ENCODE measurements at regions not wholly inside any gene's neighbourhood (a gene's known extent, or its start where the extent isn't known, plus 50 kb on each side); places are given as distances from the start of the nearest gene placed in this dataset.

DNA sequence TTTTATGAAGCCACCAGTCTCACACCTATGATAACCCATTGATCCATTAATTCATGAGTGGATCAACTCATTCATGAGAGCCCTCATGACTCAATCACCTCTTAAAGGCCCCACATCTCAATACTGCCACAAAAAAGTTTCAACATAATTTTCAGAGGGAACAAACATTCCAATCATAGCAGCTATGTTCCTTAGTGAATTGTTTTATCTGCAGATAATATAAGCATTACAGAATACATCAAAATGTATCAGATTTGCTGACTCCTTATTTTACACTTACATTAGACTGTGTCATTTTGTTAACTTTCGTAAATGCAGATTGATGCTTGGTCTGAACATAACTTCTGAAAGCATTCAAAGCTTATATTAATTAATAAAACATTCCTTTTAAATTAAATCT, 155.3 kb upstream of the MBNL1 start:
- WGBS (ENCODE audit: insufficient coverage): no CpG with 5 or more reads among the region's 1 CpG
- no peaks in the 10 kb centered on the region for H3K36me3 ChIP-seq (ENCODE audit: control insufficient read depth, insufficient read depth, low read length)
- H3K27me3 ChIP-seq (ENCODE audit: control insufficient read depth, insufficient read depth, low read length): no peaks in the 10 kb centered on the region
- H3K4me3 ChIP-seq (ENCODE audit: low read length): no peak overlapping the region
- H3K4me1 ChIP-seq (ENCODE audit: control insufficient read depth, insufficient read depth, low read length): no peaks in the 10 kb centered on the region
- DNase-seq: no peak
- H3K27ac ChIP-seq (ENCODE audit: low read length): no peak overlapping the region
- H3K9me3 ChIP-seq (replicated peaks; ENCODE audit: control insufficient read depth, low read depth, low read length): no peaks in the 10 kb centered on the region

DNA sequence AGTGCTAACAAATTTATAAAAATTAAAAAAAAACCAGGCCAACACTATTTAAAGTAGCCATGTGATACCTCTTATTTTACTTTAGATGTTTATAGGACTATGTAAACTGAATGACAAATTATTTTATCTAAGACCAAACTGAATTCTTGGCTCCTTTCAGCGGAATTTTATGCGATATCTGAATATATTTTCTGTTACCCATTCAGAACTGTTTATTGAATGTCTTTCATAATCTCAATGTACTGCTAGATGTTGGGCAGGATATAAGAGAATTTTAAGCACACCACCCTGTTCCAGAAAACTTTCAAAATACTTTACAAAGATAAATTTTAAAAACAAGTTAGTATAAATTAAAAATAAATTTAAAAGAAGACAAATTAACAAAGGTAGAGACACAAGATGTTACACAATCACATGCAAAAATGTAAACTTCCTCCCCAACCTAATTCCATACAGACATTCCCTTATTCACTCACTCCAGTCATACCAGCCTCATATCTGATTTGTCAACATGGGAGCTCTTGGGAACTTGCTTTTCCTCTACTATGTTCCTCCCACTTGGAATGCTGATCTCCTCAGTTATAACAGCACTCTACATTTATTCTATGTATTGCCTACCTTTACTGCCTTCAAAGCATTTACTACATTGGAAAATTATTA, 154.6 kb upstream of the MBNL1 start:
- no peak for DNase-seq
- Histone ChIP-seq H3K9me3 (replicated peaks; ENCODE audit: control insufficient read depth, low read depth, low read length) (no peaks in the 10 kb centered on the region), H3K4me3 (ENCODE audit: low read length) (no peak overlapping the region), H3K4me1 (ENCODE audit: control insufficient read depth, insufficient read depth, low read length) (no peaks in the 10 kb centered on the region), H3K27ac (ENCODE audit: low read length) (no peak overlapping the region), H3K27me3 (ENCODE audit: control insufficient read depth, insufficient read depth, low read length) (no peaks in the 10 kb centered on the region), H3K36me3 (ENCODE audit: control insufficient read depth, insufficient read depth, low read length) (no peaks in the 10 kb centered on the region)
- WGBS (ENCODE audit: insufficient coverage): no CpG with 5 or more reads among the region's 2 CpGs

DNA sequence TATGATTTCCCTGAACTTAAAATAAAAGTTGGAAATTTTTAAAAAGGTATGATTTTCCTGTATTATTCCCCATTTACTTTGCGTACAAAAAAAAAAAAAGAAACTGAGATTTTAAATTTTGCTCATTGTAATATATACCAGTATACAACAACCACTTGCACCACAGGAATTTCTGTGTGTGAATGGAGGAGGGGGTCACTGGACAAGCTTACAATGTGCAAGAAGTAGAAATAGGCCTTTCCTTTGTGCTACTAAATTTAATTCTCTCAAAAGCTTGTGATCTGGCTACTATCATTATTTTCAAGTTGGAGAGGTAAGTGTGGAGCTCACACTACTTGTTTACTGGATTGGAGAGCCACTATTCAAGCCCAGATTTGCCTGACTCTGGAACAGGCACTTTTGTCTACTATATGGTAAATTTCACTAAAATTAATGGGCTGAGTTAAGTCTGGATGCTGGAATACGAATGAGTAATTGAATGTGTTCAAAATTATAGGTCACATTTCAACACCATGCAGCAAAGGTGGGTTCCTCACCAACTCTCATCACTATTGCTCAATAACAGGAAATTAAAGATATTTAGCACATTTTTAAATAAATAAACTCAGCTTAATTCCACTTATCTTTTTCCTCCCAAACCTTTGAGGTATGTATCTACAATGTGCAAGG, 148.0 kb upstream of the MBNL1 start:
- no peak for DNase-seq
- Histone ChIP-seq H3K9me3 (replicated peaks; ENCODE audit: control insufficient read depth, low read depth, low read length) (no peaks in the 10 kb centered on the region), H3K27ac (ENCODE audit: low read length) (no peak overlapping the region), H3K4me3 (ENCODE audit: low read length) (no peak overlapping the region), H3K27me3 (ENCODE audit: control insufficient read depth, insufficient read depth, low read length) (no peaks in the 10 kb centered on the region), H3K4me1 (ENCODE audit: control insufficient read depth, insufficient read depth, low read length) (no peaks in the 10 kb centered on the region), H3K36me3 (ENCODE audit: control insufficient read depth, insufficient read depth, low read length) (no peaks in the 10 kb centered on the region)
- WGBS (ENCODE audit: insufficient coverage): no CpG with 5 or more reads among the region's 2 CpGs

DNA sequence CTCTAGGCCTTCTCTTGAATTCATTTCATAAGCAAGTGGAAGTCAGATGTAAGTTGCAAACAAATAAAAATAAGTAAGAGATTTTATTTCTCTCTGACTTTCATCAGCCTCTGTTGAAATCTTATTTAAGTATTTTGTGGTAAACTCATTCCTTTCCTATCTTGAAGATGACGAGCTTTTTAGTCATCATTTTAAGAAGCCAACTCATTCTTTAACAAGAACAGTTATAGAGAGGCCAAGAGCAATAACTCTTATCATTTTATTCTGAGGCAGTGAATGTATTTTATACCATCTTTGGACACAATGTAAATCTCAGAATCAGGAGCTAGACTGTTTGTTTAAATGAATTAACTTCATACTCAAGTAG, 147.5 kb upstream of the MBNL1 start:
- WGBS (ENCODE audit: insufficient coverage): no CpG with 5 or more reads among the region's 1 CpG
- Histone ChIP-seq H3K4me3 (ENCODE audit: low read length) (no peak overlapping the region), H3K27ac (ENCODE audit: low read length) (no peak overlapping the region), H3K9me3 (replicated peaks; ENCODE audit: control insufficient read depth, low read depth, low read length) (no peaks in the 10 kb centered on the region), H3K36me3 (ENCODE audit: control insufficient read depth, insufficient read depth, low read length) (no peaks in the 10 kb centered on the region), H3K4me1 (ENCODE audit: control insufficient read depth, insufficient read depth, low read length) (no peaks in the 10 kb centered on the region), H3K27me3 (ENCODE audit: control insufficient read depth, insufficient read depth, low read length) (no peaks in the 10 kb centered on the region)
- DNase-seq: no peak

DNA sequence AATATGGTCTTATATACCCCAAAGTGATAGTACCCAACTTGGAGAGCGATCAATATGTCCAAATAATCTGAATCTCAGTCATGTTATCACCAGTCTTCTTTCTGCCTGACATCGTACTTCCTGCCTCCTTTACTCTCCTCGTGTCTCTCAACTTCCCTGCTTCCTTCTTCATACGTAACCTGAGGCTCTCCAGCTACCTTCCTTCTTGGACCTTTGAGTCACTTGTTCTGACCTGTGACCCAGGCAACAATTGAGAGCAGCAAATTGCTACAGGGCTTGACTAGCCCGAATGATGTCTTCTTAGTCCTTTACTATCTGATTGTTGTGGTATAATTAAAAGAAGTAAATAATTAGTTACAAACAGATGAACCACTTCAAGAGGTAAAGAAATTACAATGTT, 145.9 kb upstream of the MBNL1 start:
- H3K9me3 ChIP-seq (replicated peaks; ENCODE audit: control insufficient read depth, low read depth, low read length): no peaks in the 10 kb centered on the region
- no peaks in the 10 kb centered on the region for H3K36me3 ChIP-seq (ENCODE audit: control insufficient read depth, insufficient read depth, low read length)
- no peaks in the 10 kb centered on the region for H3K4me1 ChIP-seq (ENCODE audit: control insufficient read depth, insufficient read depth, low read length)
- DNase-seq: no peak
- no peaks in the 10 kb centered on the region for H3K27me3 ChIP-seq (ENCODE audit: control insufficient read depth, insufficient read depth, low read length)
- H3K4me3 ChIP-seq (ENCODE audit: low read length): no peak overlapping the region
- H3K27ac ChIP-seq (ENCODE audit: low read length): no peak overlapping the region
- WGBS (ENCODE audit: insufficient coverage): no CpG with 5 or more reads among the region's 5 CpGs

DNA sequence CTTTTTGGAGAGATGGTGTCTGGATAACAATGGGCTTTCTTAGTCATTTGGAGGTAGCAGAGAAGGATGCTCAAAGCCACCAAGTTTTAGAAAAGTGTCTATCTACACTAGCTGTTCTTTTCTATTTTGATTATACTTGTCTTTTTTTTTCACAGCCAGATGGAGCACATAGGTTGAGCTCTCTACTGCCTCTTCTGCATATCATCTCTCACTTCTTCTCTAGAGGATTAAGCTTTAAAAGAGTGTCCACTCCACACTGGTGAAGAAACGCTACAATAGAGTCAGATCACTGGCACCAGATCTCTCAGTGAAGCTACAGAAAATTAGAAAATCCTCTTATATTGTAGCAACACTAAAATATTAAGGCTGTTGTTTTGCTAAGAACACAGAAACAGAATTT, 145.3 kb upstream of the MBNL1 start:
- WGBS (ENCODE audit: insufficient coverage): no CpG with 5 or more reads among the region's 1 CpG
- Histone ChIP-seq H3K4me1 (ENCODE audit: control insufficient read depth, insufficient read depth, low read length) (no peaks in the 10 kb centered on the region), H3K27ac (ENCODE audit: low read length) (no peak overlapping the region), H3K27me3 (ENCODE audit: control insufficient read depth, insufficient read depth, low read length) (no peaks in the 10 kb centered on the region), H3K36me3 (ENCODE audit: control insufficient read depth, insufficient read depth, low read length) (no peaks in the 10 kb centered on the region), H3K4me3 (ENCODE audit: low read length) (no peak overlapping the region), H3K9me3 (replicated peaks; ENCODE audit: control insufficient read depth, low read depth, low read length) (no peaks in the 10 kb centered on the region)
- DNase-seq: no peak

DNA sequence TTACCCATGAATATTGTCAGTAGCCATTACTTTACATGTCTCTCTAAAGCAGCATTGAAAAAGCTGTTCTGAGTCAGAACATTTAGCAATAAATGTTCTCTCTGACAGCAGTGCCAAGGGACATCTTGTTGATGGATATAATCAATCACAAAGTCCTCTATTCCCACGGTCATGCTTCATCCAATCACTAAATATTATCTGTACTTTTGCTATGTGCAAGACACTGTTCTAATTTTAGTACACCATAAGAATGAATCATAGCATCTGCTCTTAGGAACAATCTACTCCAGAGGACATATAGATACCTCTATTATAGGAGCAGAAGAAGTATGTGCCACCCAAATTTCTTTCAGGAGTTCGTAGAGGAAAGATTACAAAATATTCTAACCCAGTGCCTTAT, 142.5 kb upstream of the MBNL1 start:
- Histone ChIP-seq H3K4me3 (ENCODE audit: low read length) (no peak overlapping the region), H3K27ac (ENCODE audit: low read length) (no peak overlapping the region), H3K4me1 (ENCODE audit: control insufficient read depth, insufficient read depth, low read length) (no peaks in the 10 kb centered on the region), H3K27me3 (ENCODE audit: control insufficient read depth, insufficient read depth, low read length) (no peaks in the 10 kb centered on the region), H3K36me3 (ENCODE audit: control insufficient read depth, insufficient read depth, low read length) (no peaks in the 10 kb centered on the region), H3K9me3 (replicated peaks; ENCODE audit: control insufficient read depth, low read depth, low read length) (no peaks in the 10 kb centered on the region)
- WGBS (ENCODE audit: insufficient coverage): no CpG with 5 or more reads among the region's 2 CpGs
- DNase-seq: no peak

DNA sequence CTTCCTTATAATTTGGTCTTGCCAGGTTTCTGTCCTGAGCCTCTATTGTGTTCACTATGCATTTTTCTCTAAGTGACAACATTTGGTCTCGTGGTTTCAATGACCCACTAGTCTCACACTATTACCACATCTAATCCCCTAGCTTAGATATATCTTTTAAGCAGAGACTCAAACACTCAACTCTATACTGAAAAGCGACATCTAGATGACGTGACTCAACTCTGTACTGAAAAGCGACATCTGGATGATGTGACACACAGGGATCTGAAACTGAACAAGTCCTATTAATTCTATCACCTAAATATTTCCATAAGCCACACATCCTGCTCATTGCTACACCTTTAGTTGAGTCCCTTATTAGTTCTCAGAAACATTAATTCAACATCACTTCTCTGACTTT, 141.7 kb upstream of the MBNL1 start:
- no peaks in the 10 kb centered on the region for H3K27me3 ChIP-seq (ENCODE audit: control insufficient read depth, insufficient read depth, low read length)
- no peak overlapping the region for H3K4me3 ChIP-seq (ENCODE audit: low read length)
- no peaks in the 10 kb centered on the region for H3K36me3 ChIP-seq (ENCODE audit: control insufficient read depth, insufficient read depth, low read length)
- DNase-seq: no peak
- no peaks in the 10 kb centered on the region for H3K9me3 ChIP-seq (replicated peaks; ENCODE audit: control insufficient read depth, low read depth, low read length)
- H3K27ac ChIP-seq (ENCODE audit: low read length): no peak overlapping the region
- 91% methylated on average over 4 of the region's 4 CpGs for WGBS (ENCODE audit: insufficient coverage)
- H3K4me1 ChIP-seq (ENCODE audit: control insufficient read depth, insufficient read depth, low read length): no peaks in the 10 kb centered on the region

DNA sequence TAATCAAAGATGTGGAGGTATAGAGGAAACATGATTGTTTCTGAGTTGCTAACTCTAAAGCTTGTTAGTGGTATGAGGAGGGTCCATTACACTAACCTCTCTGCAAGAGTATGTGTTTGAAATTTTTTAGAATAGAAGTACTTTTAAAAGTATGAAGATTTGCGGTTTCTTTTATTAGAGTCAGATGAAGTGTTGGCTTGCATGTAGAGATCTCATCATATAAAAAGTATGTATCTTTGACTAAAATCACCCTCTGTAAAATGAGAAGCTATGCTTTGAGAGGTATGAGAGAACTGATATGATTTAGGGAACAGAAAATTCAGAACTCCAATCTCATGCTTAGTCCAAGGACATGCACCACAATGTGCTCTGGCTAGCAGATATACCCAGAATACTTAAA, 140.4 kb upstream of the MBNL1 start:
- no CpG with 5 or more reads among the region's 1 CpG for WGBS (ENCODE audit: insufficient coverage)
- no peaks in the 10 kb centered on the region for H3K4me1 ChIP-seq (ENCODE audit: control insufficient read depth, insufficient read depth, low read length)
- no peak overlapping the region for H3K4me3 ChIP-seq (ENCODE audit: low read length)
- no peaks in the 10 kb centered on the region for H3K27me3 ChIP-seq (ENCODE audit: control insufficient read depth, insufficient read depth, low read length)
- H3K27ac ChIP-seq (ENCODE audit: low read length): no peak overlapping the region
- DNase-seq: no peak
- H3K9me3 ChIP-seq (replicated peaks; ENCODE audit: control insufficient read depth, low read depth, low read length): no peaks in the 10 kb centered on the region
- H3K36me3 ChIP-seq (ENCODE audit: control insufficient read depth, insufficient read depth, low read length): no peaks in the 10 kb centered on the region

DNA sequence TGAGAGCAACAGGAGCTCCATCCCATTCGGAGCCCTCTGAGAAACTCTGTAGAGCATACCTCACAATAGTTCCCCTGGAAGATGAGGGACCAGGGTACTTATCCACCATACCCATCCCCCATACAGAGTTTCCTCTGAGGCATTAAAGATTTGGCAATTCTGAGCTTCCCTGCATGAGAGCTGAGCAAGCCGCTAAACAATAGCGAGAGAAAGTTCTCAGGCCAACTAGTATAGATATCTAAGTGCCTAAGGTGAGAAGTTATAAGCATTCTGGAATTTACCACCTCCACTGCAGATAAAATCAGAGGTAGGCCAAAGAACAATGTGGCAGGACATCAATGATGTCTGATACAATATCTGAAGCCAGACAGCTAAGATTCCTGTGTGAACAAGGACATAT, 129.1 kb upstream of the MBNL1 start:
- no CpG with 5 or more reads among the region's 3 CpGs for WGBS (ENCODE audit: insufficient coverage)
- no peaks in the 10 kb centered on the region for H3K9me3 ChIP-seq (replicated peaks; ENCODE audit: control insufficient read depth, low read depth, low read length)
- H3K27ac ChIP-seq (ENCODE audit: low read length): no peak overlapping the region
- H3K4me1 ChIP-seq (ENCODE audit: control insufficient read depth, insufficient read depth, low read length): no peaks in the 10 kb centered on the region
- H3K4me3 ChIP-seq (ENCODE audit: low read length): no peak overlapping the region
- no peak for DNase-seq
- no peaks in the 10 kb centered on the region for H3K36me3 ChIP-seq (ENCODE audit: control insufficient read depth, insufficient read depth, low read length)
- H3K27me3 ChIP-seq (ENCODE audit: control insufficient read depth, insufficient read depth, low read length): no peaks in the 10 kb centered on the region

DNA sequence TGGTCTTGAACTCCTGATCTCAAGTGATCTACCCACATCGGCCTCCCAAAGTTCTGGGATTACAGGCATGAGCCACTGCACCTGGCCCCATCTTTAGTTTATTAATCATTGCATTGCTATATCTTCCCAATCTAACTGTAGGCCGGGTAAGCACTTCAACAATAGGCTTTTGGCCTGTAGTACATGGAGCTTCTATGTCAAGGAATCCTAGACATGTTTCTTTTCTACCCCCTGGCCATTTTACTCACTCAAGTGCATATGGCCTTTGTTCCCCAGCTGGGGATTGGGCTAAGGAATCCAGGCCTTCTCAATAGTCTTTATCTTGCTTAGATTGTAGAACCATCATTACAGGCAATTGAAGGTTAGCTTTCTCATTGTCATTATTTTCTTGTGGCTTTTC, 122.3 kb upstream of the MBNL1 start:
- 80% methylated on average over 1 of the region's 2 CpGs for WGBS (ENCODE audit: insufficient coverage)
- Histone ChIP-seq H3K4me3 (ENCODE audit: low read length) (no peak overlapping the region), H3K27me3 (ENCODE audit: control insufficient read depth, insufficient read depth, low read length) (no peaks in the 10 kb centered on the region)

More for the DNA sequence above, 122.3 kb upstream of the MBNL1 start:
- no peak for DNase-seq
- H3K27ac ChIP-seq (ENCODE audit: low read length): no peak overlapping the region
- no peaks in the 10 kb centered on the region for H3K4me1 ChIP-seq (ENCODE audit: control insufficient read depth, insufficient read depth, low read length)
- H3K9me3 ChIP-seq (replicated peaks; ENCODE audit: control insufficient read depth, low read depth, low read length): no peaks in the 10 kb centered on the region
- H3K36me3 ChIP-seq (ENCODE audit: control insufficient read depth, insufficient read depth, low read length): no peaks in the 10 kb centered on the region
